COLO668 (cell line): ENCODE measurements at regions not wholly inside any gene's neighbourhood (a gene's known extent, or its start where the extent isn't known, plus 50 kb on each side); places are given as distances from the start of the nearest gene placed in this dataset.

Experiments
- DNase-seq: peaks from one replicate; lab custom pipeline; 2025; ENCODE audit not compliant: unreplicated experiment; lab: John Stamatoyannopoulos, UW

GRCh38 chr1:47696737-47697441, 259.0 kb downstream of the FOXD2 start:
- peak; percentile 71 for DNase-seq

GRCh38 chr1:47697616-47698335, 259.9 kb downstream of the FOXD2 start:
- DNase-seq = no peak

- no peak for DNase-seq
Measured at GRCh38 chr1:47699492-47700235, 261.8 kb downstream of the FOXD2 start.

GRCh38 chr1:47701283-47701682, 263.4 kb downstream of the FOXD2 start:
- DNase-seq = no peak

GRCh38 chr1:47701741-47702515, 264.1 kb downstream of the FOXD2 start:
- no peak for DNase-seq

GRCh38 chr1:47703156-47703825, 265.4 kb downstream of the FOXD2 start:
- no peak for DNase-seq

- no peak for DNase-seq
Measured at GRCh38 chr1:47703981-47704596, 266.2 kb downstream of the FOXD2 start.

GRCh38 chr1:47705517-47706130, 267.8 kb downstream of the FOXD2 start:
- no peak for DNase-seq

- DNase-seq = no peak
Measured at GRCh38 chr1:47707503-47707902, 269.7 kb downstream of the FOXD2 start.

GRCh38 chr1:47708019-47708535, 270.2 kb downstream of the FOXD2 start:
- no peak for DNase-seq

- no peak for DNase-seq
Measured at GRCh38 chr1:47708658-47709018, 270.8 kb downstream of the FOXD2 start.

GRCh38 chr1:47709019-47709871, 271.4 kb downstream of the FOXD2 start:
- DNase-seq = peak; percentile 90

- DNase-seq = peak; percentile 82
Measured at GRCh38 chr1:47709872-47710231, 272.0 kb downstream of the FOXD2 start.

- DNase-seq = peak; percentile 87
Measured at GRCh38 chr1:47710329-47711071, 272.7 kb downstream of the FOXD2 start.
